ENCODE measurements at regions not wholly inside any gene's neighbourhood (a gene's known extent, or its start where the extent isn't known, plus 50 kb on each side); places are given as distances from the start of the nearest gene placed in this dataset.

GRCh38 chr5:54663866-54664265 lies 146.3 kb downstream of the SNX18 start:
- TF ChIP-seq, protein P1, sequence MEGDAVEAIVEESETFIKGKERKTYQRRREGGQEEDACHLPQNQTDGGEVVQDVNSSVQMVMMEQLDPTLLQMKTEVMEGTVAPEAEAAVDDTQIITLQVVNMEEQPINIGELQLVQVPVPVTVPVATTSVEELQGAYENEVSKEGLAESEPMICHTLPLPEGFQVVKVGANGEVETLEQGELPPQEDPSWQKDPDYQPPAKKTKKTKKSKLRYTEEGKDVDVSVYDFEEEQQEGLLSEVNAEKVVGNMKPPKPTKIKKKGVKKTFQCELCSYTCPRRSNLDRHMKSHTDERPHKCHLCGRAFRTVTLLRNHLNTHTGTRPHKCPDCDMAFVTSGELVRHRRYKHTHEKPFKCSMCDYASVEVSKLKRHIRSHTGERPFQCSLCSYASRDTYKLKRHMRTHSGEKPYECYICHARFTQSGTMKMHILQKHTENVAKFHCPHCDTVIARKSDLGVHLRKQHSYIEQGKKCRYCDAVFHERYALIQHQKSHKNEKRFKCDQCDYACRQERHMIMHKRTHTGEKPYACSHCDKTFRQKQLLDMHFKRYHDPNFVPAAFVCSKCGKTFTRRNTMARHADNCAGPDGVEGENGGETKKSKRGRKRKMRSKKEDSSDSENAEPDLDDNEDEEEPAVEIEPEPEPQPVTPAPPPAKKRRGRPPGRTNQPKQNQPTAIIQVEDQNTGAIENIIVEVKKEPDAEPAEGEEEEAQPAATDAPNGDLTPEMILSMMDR (IDR thresholded peaks at IDR 0.05), result no peak
- TF ChIP-seq EP300 (IDR thresholded peaks at IDR 0.05) (peak in 1 of 4 donors; percentile 9), POLR2A (IDR thresholded peaks at IDR 0.05) (no peak), POLR2AphosphoS5 (IDR thresholded peaks at IDR 0.05) (peak in 1 of 2 donors; percentile 65)
